ENCODE measurements at regions not wholly inside any gene's neighbourhood (a gene's known extent, or its start where the extent isn't known, plus 50 kb on each side); places are given as distances from the start of the nearest gene placed in this dataset.
"Not testable (repeated sequence)": the region's sequence is repeated elsewhere in the genome, so short reads cannot be mapped to it uniquely, and the experiment has no call there.

GRCh38 chr9:30120666-30121065, 2263.8 kb upstream of the ACO1 start:
- no peak for DNase-seq

- DNase-seq = no peak
Observed at GRCh38 chr9:30121611-30122010, 2262.8 kb upstream of the ACO1 start.

- no peak for DNase-seq
Observed at GRCh38 chr9:30125881-30126280, 2258.6 kb upstream of the ACO1 start.

GRCh38 chr9:30127371-30127770, 2257.1 kb upstream of the ACO1 start:
- DNase-seq = no peak

- no peak for DNase-seq
Observed at GRCh38 chr9:30140407-30140806, 2244.0 kb upstream of the ACO1 start.

GRCh38 chr9:30160570-30160969, 2223.9 kb upstream of the ACO1 start:
- no peak for DNase-seq

GRCh38 chr9:30172206-30172605, 2212.2 kb upstream of the ACO1 start:
- no peak for DNase-seq

- DNase-seq = no peak
Observed at GRCh38 chr9:30178610-30179009, 2205.8 kb upstream of the ACO1 start.

- no peak for DNase-seq
Observed at GRCh38 chr9:30193421-30193820, 2191.0 kb upstream of the ACO1 start.

GRCh38 chr9:30196941-30197340, 2187.5 kb upstream of the ACO1 start:
- no peak for DNase-seq

- DNase-seq = no peak
Observed at GRCh38 chr9:30197453-30197852, 2187.0 kb upstream of the ACO1 start.

- no peak for DNase-seq
Observed at GRCh38 chr9:30197954-30198353, 2186.5 kb upstream of the ACO1 start.

- no peak for DNase-seq
Observed at GRCh38 chr9:30198463-30199309, 2185.8 kb upstream of the ACO1 start.

GRCh38 chr9:30201024-30201423, 2183.4 kb upstream of the ACO1 start:
- no peak for DNase-seq

GRCh38 chr9:30235068-30235467, 2149.4 kb upstream of the ACO1 start:
- no peak for DNase-seq

GRCh38 chr9:30235564-30235963, 2148.9 kb upstream of the ACO1 start:
- no peak for DNase-seq

GRCh38 chr9:30239878-30240277, 2144.6 kb upstream of the ACO1 start:
- DNase-seq = no peak

GRCh38 chr9:30243467-30243866, 2141.0 kb upstream of the ACO1 start:
- DNase-seq = no peak

- DNase-seq = no peak
Observed at GRCh38 chr9:30244877-30245276, 2139.6 kb upstream of the ACO1 start.

GRCh38 chr9:30250872-30251271, 2133.6 kb upstream of the ACO1 start:
- DNase-seq = no peak

- DNase-seq = no peak
Observed at GRCh38 chr9:30258094-30258493, 2126.3 kb upstream of the ACO1 start.

GRCh38 chr9:30280229-30280900, 2104.1 kb upstream of the ACO1 start:
- DNase-seq = no peak

GRCh38 chr9:30289435-30289834, 2095.0 kb upstream of the ACO1 start:
- no peak for DNase-seq

- DNase-seq = not testable (repeated sequence)
Observed at GRCh38 chr9:30292026-30292425, 2092.4 kb upstream of the ACO1 start.

- no peak for DNase-seq
Observed at GRCh38 chr9:30293231-30293630, 2091.2 kb upstream of the ACO1 start.
